ENCODE measurements at regions not wholly inside any gene's neighbourhood (a gene's known extent, or its start where the extent isn't known, plus 50 kb on each side); places are given as distances from the start of the nearest gene placed in this dataset.

GRCh38 chr20:48470141-48470540 is 357.7 kb downstream of the PREX1 start:
- Mint-ChIP-seq H3K9me3 (peaks cover 4% of the 10 kb centered on the region), H3K36me3 (ENCODE audit: low read depth) (no peaks in the 10 kb centered on the region)
- WGBS, 2 experiments (ENCODE audit: insufficient coverage in 1 of 2, insufficient read length in 1 of 2): 88 to 100% methylated on average over 3 of the region's 3 CpGs

GRCh38 chr20:48469026-48469425 is 358.8 kb downstream of the PREX1 start:
- Mint-ChIP-seq H3K4me1 (no peaks in the 10 kb centered on the region), H3K36me3 (ENCODE audit: low read depth) (no peaks in the 10 kb centered on the region), H3K9me3 (peaks cover 4% of the 10 kb centered on the region), H3K27ac (no peak overlapping the region), H3K4me3 (no peak overlapping the region), H3K27me3 (ENCODE audit: insufficient read depth) (peaks cover 9% of the 10 kb centered on the region)
- Histone ChIP-seq H3K36me3 (ENCODE audit: control insufficient read depth, insufficient read depth, low read length) (no peaks in the 10 kb centered on the region), H3K9me3 (ENCODE audit: control insufficient read depth, low read length) (no peaks in the 10 kb centered on the region), H3K27me3 (ENCODE audit: control insufficient read depth, insufficient read depth, low read length, poor library complexity, severe bottlenecking) (peaks cover 21% of the 10 kb centered on the region), H3K27ac (ENCODE audit: low read depth, low read length) (no peak overlapping the region), H3K4me3 (ENCODE audit: low read length) (no peak overlapping the region), H3K4me1 (ENCODE audit: control insufficient read depth, insufficient read depth, low read length) (no peaks in the 10 kb centered on the region), H3K9ac (ENCODE audit: extremely low read depth, low read length, poor library complexity, severe bottlenecking) (no peak overlapping the region)
- no peak for DNase-seq
- TF ChIP-seq, protein P1, sequence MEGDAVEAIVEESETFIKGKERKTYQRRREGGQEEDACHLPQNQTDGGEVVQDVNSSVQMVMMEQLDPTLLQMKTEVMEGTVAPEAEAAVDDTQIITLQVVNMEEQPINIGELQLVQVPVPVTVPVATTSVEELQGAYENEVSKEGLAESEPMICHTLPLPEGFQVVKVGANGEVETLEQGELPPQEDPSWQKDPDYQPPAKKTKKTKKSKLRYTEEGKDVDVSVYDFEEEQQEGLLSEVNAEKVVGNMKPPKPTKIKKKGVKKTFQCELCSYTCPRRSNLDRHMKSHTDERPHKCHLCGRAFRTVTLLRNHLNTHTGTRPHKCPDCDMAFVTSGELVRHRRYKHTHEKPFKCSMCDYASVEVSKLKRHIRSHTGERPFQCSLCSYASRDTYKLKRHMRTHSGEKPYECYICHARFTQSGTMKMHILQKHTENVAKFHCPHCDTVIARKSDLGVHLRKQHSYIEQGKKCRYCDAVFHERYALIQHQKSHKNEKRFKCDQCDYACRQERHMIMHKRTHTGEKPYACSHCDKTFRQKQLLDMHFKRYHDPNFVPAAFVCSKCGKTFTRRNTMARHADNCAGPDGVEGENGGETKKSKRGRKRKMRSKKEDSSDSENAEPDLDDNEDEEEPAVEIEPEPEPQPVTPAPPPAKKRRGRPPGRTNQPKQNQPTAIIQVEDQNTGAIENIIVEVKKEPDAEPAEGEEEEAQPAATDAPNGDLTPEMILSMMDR (conservative IDR thresholded peaks at IDR 0.05): no peak
- 89 to 90% methylated on average over 3 to 4 of the region's 4 CpGs for WGBS, 2 experiments (ENCODE audit: insufficient coverage in 1 of 2, insufficient read length in 1 of 2)

More at GRCh38 chr20:48470141-48470540, 357.7 kb downstream of the PREX1 start:
- Histone ChIP-seq H3K27ac (ENCODE audit: low read depth, low read length) (no peak overlapping the region), H3K9ac (ENCODE audit: extremely low read depth, low read length, poor library complexity, severe bottlenecking) (no peak overlapping the region), H3K27me3 (ENCODE audit: control insufficient read depth, insufficient read depth, low read length, poor library complexity, severe bottlenecking) (peaks cover 32% of the 10 kb centered on the region), H3K4me3 (ENCODE audit: low read length) (no peak overlapping the region), H3K4me1 (ENCODE audit: control insufficient read depth, insufficient read depth, low read length) (no peaks in the 10 kb centered on the region), H3K36me3 (ENCODE audit: control insufficient read depth, insufficient read depth, low read length) (no peaks in the 10 kb centered on the region), H3K9me3 (ENCODE audit: control insufficient read depth, low read length) (no peaks in the 10 kb centered on the region)
- H3K4me3 Mint-ChIP-seq: no peak overlapping the region
- DNase-seq: no peak
- no peaks in the 10 kb centered on the region for H3K4me1 Mint-ChIP-seq
- TF ChIP-seq, protein P1 (conservative IDR thresholded peaks at IDR 0.05): no peak
- peaks cover 9% of the 10 kb centered on the region for H3K27me3 Mint-ChIP-seq (ENCODE audit: insufficient read depth)
- H3K27ac Mint-ChIP-seq: no peak overlapping the region

DNA sequence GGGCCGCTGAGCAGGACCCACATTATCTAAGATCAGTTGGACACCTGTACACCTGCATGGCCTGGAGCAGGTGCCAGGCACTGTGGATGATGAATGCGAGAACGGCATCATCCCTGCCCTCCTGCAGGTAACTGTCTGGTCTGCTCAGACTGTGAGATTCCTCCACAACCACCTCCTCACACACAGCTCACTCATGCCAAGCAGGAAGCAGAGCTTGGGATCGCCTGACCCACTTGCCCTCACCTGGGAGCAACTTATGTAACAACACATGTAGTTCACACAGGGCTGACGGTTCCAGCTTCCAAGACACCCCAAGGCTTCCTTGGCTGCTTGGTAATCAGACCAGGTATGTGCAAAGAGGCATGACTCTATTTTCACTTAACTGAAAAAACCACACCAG is 359.2 kb downstream of the PREX1 start:
- TF ChIP-seq, protein P1 (conservative IDR thresholded peaks at IDR 0.05): no peak
- no peak overlapping the region for H3K27ac Mint-ChIP-seq
- no peak overlapping the region for H3K9ac ChIP-seq (ENCODE audit: extremely low read depth, low read length, poor library complexity, severe bottlenecking)

More for the DNA sequence above, 359.2 kb downstream of the PREX1 start:
- no peaks in the 10 kb centered on the region for H3K4me1 Mint-ChIP-seq
- no peaks in the 10 kb centered on the region for H3K9me3 ChIP-seq (ENCODE audit: control insufficient read depth, low read length)
- peaks cover 13% of the 10 kb centered on the region for H3K27me3 Mint-ChIP-seq (ENCODE audit: insufficient read depth)
- no peak overlapping the region for H3K4me3 ChIP-seq (ENCODE audit: low read length)
- whole genome bisulfite sequencing, 2 experiments (ENCODE audit: insufficient coverage in 1 of 2, insufficient read length in 1 of 2): 67 to 75% methylated on average over 4 to 5 of the region's 5 CpGs
- H3K36me3 ChIP-seq (ENCODE audit: control insufficient read depth, insufficient read depth, low read length): no peaks in the 10 kb centered on the region
- no peak overlapping the region for H3K4me3 Mint-ChIP-seq
- DNase-seq: no peak
- peaks cover 17% of the 10 kb centered on the region for H3K27me3 ChIP-seq (ENCODE audit: control insufficient read depth, insufficient read depth, low read length, poor library complexity, severe bottlenecking)
- no peak overlapping the region for H3K27ac ChIP-seq (ENCODE audit: low read depth, low read length)
- H3K4me1 ChIP-seq (ENCODE audit: control insufficient read depth, insufficient read depth, low read length): no peaks in the 10 kb centered on the region
- H3K9me3 Mint-ChIP-seq: peaks cover 4% of the 10 kb centered on the region
- no peaks in the 10 kb centered on the region for H3K36me3 Mint-ChIP-seq (ENCODE audit: low read depth)
